ENCODE measurements at regions not wholly inside any gene's neighbourhood (a gene's known extent, or its start where the extent isn't known, plus 50 kb on each side); places are given as distances from the start of the nearest gene placed in this dataset.

- Histone ChIP-seq H3K4me3 (no peak overlapping the region), H3K27ac (no peak overlapping the region)
- DNase-seq (ENCODE audit: low spot score): no peak
- no peak for TF ChIP-seq CTCF (IDR thresholded peaks at IDR 0.05)
Observed at GRCh38 chr5:38751103-38751502, 94.7 kb upstream of the OSMR start.

GRCh38 chr5:38752012-38752536 lies 93.7 kb upstream of the OSMR start:
- TF ChIP-seq CTCF (IDR thresholded peaks at IDR 0.05): no peak
- H3K27ac ChIP-seq: no peak overlapping the region
- no peak overlapping the region for H3K4me3 ChIP-seq
- no peak for DNase-seq (ENCODE audit: low spot score)

- Histone ChIP-seq H3K4me3 (no peak overlapping the region), H3K27ac (no peak overlapping the region)
- no peak for DNase-seq (ENCODE audit: low spot score)
- TF ChIP-seq CTCF (IDR thresholded peaks at IDR 0.05): no peak
Observed at GRCh38 chr5:38752622-38753021, 93.2 kb upstream of the OSMR start.

GRCh38 chr5:38753141-38753540 lies 92.7 kb upstream of the OSMR start:
- Histone ChIP-seq H3K27ac (no peak overlapping the region), H3K4me3 (no peak overlapping the region)
- DNase-seq (ENCODE audit: low spot score): no peak
- no peak for TF ChIP-seq CTCF (IDR thresholded peaks at IDR 0.05)

- DNase-seq (ENCODE audit: low spot score): no peak
- H3K27ac ChIP-seq: no peak overlapping the region
- no peak for TF ChIP-seq CTCF (IDR thresholded peaks at IDR 0.05)
- no peak overlapping the region for H3K4me3 ChIP-seq
Observed at GRCh38 chr5:38753776-38754175, 92.0 kb upstream of the OSMR start.

GRCh38 chr5:38755181-38755580 lies 90.6 kb upstream of the OSMR start:
- Histone ChIP-seq H3K27ac (no peak overlapping the region), H3K4me3 (no peak overlapping the region)
- DNase-seq (ENCODE audit: low spot score): no peak
- TF ChIP-seq CTCF (IDR thresholded peaks at IDR 0.05): no peak

- no peak for DNase-seq (ENCODE audit: low spot score)
- Histone ChIP-seq H3K27ac (no peak overlapping the region), H3K4me3 (no peak overlapping the region)
- no peak for TF ChIP-seq CTCF (IDR thresholded peaks at IDR 0.05)
Observed at GRCh38 chr5:38756068-38756467, 89.7 kb upstream of the OSMR start.
